HG03039 (cell line): ENCODE measurements at regions not wholly inside any gene's neighbourhood (a gene's known extent, or its start where the extent isn't known, plus 50 kb on each side); places are given as distances from the start of the nearest gene placed in this dataset.
"Not testable (repeated sequence)": the region's sequence is repeated elsewhere in the genome, so short reads cannot be mapped to it uniquely, and the experiment has no call there.

Source experiments
- ATAC-seq: cut with Tn5 transposase; IDR thresholded peaks from one replicate; pipeline ENCODE4 v1.9.1; 2021; ENCODE audit warnings: mild to moderate bottlenecking, moderate library complexity; ENCODE audit not compliant: unreplicated experiment

- ATAC-seq: no peak
Observed at GRCh38 chr3:110504401-110504800, 567.2 kb upstream of the NECTIN3 start.

- no peak for ATAC-seq
Observed at GRCh38 chr3:110504901-110505300, 566.7 kb upstream of the NECTIN3 start.

- ATAC-seq: no peak
Observed at GRCh38 chr3:110506890-110507289, 564.7 kb upstream of the NECTIN3 start.

GRCh38 chr3:110507570-110507969, 564.0 kb upstream of the NECTIN3 start:
- ATAC-seq: not testable (repeated sequence)

- ATAC-seq: no peak
Observed at GRCh38 chr3:110512961-110513360, 558.7 kb upstream of the NECTIN3 start.

GRCh38 chr3:110518031-110518430, 553.6 kb upstream of the NECTIN3 start:
- no peak for ATAC-seq

- ATAC-seq: no peak
Observed at GRCh38 chr3:110519071-110519470, 552.5 kb upstream of the NECTIN3 start.

GRCh38 chr3:110521019-110521418, 550.6 kb upstream of the NECTIN3 start:
- ATAC-seq: no peak

- ATAC-seq: not testable (repeated sequence)
Observed at GRCh38 chr3:110525558-110526064, 546.0 kb upstream of the NECTIN3 start.

GRCh38 chr3:110526777-110527727, 544.6 kb upstream of the NECTIN3 start:
- ATAC-seq: no peak

GRCh38 chr3:110528305-110529121, 543.1 kb upstream of the NECTIN3 start:
- no peak for ATAC-seq

- ATAC-seq: no peak
Observed at GRCh38 chr3:110530902-110531301, 540.7 kb upstream of the NECTIN3 start.

- ATAC-seq: no peak
Observed at GRCh38 chr3:110533089-110533488, 538.5 kb upstream of the NECTIN3 start.

- ATAC-seq: no peak
Observed at GRCh38 chr3:110542552-110543150, 529.0 kb upstream of the NECTIN3 start.

GRCh38 chr3:110544730-110545129, 526.9 kb upstream of the NECTIN3 start:
- no peak for ATAC-seq

GRCh38 chr3:110550511-110550910, 521.1 kb upstream of the NECTIN3 start:
- ATAC-seq: no peak

- ATAC-seq: no peak
Observed at GRCh38 chr3:110562621-110563020, 509.0 kb upstream of the NECTIN3 start.

- no peak for ATAC-seq
Observed at GRCh38 chr3:110564674-110565073, 506.9 kb upstream of the NECTIN3 start.

GRCh38 chr3:110567029-110567428, 504.6 kb upstream of the NECTIN3 start:
- ATAC-seq: no peak

- ATAC-seq: peak; percentile 92
Observed at GRCh38 chr3:110568246-110568645, 503.4 kb upstream of the NECTIN3 start.

GRCh38 chr3:110569073-110569472, 502.5 kb upstream of the NECTIN3 start:
- no peak for ATAC-seq
